HG03045 (cell line): ENCODE measurements at regions not wholly inside any gene's neighbourhood (a gene's known extent, or its start where the extent isn't known, plus 50 kb on each side); places are given as distances from the start of the nearest gene placed in this dataset.
"Not testable (repeated sequence)": the region's sequence is repeated elsewhere in the genome, so short reads cannot be mapped to it uniquely, and the experiment has no call there.

ENCODE experiments used
- ATAC-seq: cut with Tn5 transposase; IDR thresholded peaks from one replicate; pipeline ENCODE4 v1.9.1; 2021; ENCODE audit warnings: mild to moderate bottlenecking, moderate library complexity; ENCODE audit not compliant: unreplicated experiment

- ATAC-seq = no peak
Measured at GRCh38 chr6:153575528-153575927, 444.4 kb upstream of the RGS17 start.

DNA sequence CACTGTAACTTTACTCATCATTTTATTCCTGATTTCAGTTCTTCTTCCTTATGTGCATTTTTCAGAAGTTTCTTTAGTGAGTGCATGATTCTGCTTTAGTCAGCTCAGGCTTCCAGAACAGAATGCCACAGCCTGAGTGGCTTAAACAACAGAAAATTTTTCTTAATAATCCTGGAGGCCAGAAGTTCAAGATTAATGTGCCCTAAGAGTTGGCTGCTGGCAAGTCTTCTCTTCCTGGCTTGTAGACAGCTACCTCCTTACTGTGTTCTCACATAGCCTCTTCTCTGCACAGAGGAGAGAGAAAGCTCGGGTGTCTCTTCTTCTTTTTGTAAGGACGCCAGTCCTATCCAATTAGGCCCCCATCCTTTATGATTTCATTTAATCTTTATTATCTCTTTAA is 443.1 kb upstream of the RGS17 start:
- no peak for ATAC-seq

GRCh38 chr6:153572371-153572770 is 441.3 kb upstream of the RGS17 start:
- ATAC-seq = no peak

DNA sequence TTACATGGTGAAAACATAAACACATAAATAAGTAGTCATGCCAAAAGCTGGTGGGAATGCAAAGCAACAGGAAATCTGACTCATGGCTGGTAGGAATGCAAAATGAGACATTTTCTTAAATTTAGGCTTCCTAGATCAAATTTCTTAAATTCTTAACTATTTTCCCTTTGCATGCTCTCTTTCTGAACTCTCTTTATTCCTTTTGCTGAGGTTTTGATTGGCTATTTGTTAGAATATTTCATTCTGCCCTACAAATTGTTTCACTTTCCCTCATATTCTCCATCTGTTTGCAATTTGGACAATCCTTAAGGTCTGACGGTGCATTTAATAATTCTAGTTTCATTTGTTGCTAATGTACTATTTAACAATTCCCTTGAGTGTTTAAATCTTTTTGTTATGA is 437.5 kb upstream of the RGS17 start:
- ATAC-seq = no peak

GRCh38 chr6:153564803-153565202 is 433.7 kb upstream of the RGS17 start:
- no peak for ATAC-seq

GRCh38 chr6:153563001-153563400 is 431.9 kb upstream of the RGS17 start:
- ATAC-seq = no peak

GRCh38 chr6:153553627-153554026 is 422.5 kb upstream of the RGS17 start:
- ATAC-seq = no peak

DNA sequence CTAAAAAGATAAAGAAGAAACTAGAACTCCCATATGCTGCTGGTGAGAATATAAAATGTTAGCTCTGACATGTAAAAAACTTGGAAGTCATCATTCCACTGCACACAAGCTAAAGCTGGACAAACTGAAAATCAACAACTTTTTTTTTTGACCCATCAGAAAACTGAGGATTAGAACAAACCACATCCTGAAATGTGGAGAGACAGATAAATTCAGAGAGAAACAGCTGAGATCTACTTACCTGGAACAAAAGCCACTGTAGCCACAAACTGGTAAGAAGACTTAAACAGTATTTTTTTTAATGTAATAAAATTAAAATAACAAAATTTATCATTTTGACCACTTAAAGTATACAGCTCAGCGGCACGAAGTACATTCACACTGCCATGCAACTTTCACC is 408.5 kb upstream of the RGS17 start:
- no peak for ATAC-seq

DNA sequence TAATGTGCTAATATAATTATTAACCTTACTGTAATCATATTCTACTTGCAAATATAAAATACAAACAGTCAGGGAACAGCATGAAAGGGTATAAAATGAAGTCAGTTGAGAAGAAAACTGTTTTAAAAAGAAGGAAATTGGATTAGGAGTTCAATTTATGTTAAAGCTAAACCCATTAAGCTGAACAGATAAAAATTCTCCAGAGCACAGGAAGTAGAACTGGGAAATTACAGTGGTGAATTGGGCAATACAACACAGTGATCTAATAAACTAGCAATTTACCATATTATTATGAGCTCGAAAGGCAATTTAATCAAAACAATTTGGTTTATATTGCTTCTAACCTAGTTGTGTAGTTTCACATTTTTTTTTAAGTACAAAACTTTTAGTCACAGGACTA is 407.4 kb upstream of the RGS17 start:
- no peak for ATAC-seq

DNA sequence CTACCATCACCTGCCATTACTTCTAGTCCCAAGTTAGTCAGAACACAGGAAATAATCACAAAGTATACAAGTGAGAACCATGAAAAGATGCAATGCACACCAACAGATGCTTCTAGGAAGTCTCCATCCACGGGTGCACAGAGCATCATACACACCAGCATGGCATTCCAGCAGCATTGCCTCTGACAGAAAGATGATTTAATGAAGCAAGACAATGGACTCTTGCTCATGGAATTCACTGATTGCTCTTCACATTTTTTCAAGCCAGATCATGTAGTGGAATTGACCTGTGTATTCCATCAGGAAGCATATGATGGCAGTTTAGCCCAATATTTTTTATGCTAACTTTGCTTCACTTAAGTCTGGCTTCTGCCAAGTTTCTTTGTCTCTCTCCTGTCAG is 406.3 kb upstream of the RGS17 start:
- ATAC-seq = no peak

- ATAC-seq = no peak
Measured at GRCh38 chr6:153526479-153526878, 395.4 kb upstream of the RGS17 start.

DNA sequence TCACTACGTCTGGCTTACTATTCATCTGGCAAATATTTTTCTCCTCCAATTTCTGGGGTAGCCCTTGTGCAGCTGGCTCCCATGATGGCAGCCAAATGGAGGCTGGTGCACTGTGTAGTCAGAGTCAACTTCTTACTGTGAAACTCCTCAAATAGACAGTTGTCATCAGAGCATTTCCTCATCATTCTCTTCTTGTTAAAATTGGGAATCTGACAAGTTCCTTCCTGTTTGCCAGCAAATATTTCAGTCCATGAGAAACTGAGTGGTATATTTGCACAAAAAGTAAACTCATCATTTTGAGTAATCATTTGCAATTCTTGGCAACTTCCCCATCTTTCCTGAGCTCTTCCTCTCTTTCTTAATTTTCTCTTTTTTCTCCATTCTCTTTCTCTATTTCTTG is 394.9 kb upstream of the RGS17 start:
- no peak for ATAC-seq

DNA sequence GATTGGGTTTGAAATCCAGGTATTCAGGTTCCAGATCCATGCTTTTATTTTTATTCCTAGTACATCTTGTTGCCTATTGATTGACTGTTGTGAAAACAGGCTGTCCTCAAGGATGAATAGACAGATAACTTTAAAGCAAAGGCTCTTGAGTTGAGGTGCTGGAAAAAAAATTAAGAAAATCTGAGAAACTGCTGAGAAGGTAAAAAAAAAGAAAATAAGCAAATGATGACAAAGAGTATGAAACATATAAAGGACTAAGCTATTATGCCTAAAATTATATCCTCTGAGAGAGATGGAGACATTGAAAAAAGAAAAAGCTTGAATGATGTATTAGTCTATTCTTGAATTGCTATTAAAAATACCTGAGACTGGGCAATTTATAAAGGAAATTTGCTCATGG is 392.3 kb upstream of the RGS17 start:
- no peak for ATAC-seq

DNA sequence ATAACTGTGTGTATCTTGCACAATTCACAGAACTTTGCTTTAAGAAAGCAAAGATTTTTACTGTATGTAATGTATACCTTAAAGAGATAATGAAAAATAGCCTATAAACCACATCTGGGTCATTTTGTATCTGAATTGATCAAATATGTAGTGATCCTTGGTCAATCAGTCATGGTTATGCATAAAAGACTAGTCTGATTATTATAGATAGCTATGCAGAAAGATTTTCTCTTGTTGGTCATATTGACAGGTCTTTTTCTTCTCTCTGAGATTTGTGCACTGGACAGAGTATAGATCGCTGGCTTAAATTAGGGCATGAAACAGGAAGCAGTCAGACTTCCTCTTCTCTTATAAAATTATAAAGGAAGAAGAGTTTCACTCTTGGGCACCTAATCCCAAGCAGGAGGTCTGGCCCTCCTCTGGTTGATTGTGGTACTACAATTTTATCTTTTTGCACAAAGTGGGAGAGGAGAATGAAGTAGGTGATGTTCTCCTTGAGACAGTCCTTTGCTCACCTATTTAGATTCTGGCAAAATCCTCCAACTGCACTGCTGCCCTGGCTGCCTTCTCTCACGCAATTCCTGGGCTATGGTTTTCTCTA is 380.9 kb upstream of the RGS17 start:
- peak; percentile 74 for ATAC-seq

DNA sequence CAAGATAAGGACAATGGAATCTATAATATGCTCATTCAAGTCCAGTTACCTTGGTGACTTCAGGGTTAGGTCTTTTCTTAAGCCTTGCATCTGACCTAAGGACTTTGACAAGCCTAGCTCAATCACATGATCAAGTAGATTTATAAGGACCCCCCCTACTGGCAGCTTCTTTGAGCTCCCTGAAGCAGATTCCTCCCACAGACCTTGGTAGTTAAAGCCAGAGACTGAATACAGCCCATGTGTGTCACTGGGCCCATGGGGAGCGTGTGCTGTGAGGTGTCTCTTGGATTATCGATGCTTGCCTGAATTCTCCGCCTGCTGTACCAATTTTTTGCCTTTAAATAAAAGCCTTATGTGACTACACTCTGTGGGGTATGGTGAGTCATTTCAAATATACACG is 372.7 kb upstream of the RGS17 start:
- ATAC-seq = no peak

- ATAC-seq = no peak
Measured at GRCh38 chr6:153493501-153493900, 362.4 kb upstream of the RGS17 start.

DNA sequence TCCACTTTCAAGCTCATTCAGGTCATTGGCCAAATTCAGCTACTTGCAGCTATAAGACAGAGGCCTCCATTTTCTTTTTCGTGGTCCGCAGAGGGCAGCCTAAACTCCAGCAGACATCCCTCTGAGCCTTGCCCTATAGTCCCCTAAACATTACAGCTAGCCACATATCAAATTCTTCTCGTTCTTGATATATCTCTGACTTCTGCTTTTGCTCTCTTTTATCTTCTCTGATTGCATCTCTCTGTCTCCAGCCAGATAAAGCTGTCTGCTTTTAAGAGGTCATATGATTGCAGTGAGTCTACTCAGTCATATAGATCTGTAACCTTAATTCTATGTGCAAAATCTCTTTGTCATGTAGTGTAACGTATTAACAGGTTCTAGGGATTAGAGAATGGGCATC is 358.4 kb upstream of the RGS17 start:
- no peak for ATAC-seq

DNA sequence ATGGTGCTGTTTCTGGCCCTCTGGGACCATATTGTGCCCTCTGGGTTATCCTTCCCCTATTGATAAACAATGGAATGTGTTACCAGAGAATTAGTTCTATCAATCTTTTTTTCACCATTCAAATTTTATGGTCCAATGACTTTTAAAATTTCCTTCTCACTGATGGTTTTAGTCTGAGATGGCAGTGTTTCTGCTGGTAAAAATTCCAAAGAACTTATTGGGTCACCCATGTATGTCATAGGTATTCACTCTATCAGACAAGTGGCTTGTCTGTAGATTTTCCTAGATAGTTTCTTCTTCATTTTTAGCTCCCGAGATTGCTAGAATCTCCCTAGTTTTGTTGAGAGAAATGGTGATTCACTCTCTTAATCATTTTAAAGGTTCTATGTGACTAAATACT is 357.2 kb upstream of the RGS17 start:
- no peak for ATAC-seq

DNA sequence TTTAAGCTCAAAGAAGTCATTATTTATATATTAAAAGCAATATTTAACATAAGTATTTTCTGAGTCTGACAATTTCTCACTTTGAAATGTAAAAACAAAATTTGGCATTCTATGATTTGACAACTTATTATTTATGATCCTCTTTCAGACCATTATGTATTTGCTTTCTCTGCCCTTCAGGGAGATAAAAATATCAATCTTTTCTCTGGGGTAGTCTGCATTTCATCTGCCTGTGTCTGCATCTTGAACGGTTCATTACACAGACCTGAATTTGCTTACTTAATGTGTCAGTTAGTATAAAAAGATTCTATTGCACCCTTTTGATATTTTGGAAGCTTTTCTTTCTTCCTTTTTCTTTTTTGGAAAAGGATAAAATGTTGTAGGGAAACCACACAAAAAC is 354.0 kb upstream of the RGS17 start:
- ATAC-seq = no peak

DNA sequence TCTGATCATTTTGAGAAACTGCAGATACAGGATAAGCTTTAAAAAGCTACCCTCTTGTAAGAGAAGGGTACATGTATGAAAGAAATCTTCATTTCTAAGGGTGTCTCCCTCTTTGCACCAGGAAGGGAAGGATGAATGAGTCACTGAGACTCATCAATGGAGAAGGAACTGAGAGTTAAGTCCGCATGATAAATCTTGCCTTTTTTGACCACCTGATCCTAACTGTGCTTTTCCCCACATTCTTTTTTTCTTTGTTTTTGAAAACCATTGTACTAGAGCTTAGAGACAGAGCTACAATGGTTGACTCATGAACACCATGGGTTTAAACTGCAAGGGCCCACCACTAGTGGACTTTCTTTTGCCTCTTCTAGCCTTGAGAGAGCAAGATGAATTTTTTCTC is 353.0 kb upstream of the RGS17 start:
- ATAC-seq = no peak

GRCh38 chr6:153476243-153476642 is 345.2 kb upstream of the RGS17 start:
- ATAC-seq = no peak

GRCh38 chr6:153465050-153465449 is 334.0 kb upstream of the RGS17 start:
- no peak for ATAC-seq

DNA sequence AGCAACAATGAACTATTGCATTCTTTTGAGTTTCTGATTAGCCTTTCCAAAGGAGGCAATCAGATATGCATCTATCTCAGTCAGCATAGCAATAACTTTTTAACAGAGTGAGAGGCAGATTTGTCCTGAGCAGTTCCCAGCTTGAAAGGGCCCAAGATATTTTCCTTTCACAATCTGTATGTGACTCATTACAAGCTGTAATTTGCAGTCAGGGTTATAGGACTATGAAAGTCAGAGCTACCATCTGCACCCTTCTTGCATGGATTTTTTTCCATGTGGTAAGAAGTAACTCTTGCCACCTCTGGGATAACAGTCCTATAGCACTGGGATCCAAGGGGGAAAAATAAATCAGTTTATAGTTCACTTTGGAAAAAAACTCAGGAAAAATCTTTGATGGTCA is 318.2 kb upstream of the RGS17 start:
- ATAC-seq = no peak

- ATAC-seq = not testable (repeated sequence)
Measured at GRCh38 chr6:153442749-153443148, 311.7 kb upstream of the RGS17 start.
